Caco-2 (cell line): ENCODE measurements at regions not wholly inside any gene's neighbourhood (a gene's known extent, or its start where the extent isn't known, plus 50 kb on each side); places are given as distances from the start of the nearest gene placed in this dataset.

Experiments
- BruUV-seq: library from RNA; stranded (reverse); fragments of 400-500 nt; replicated peaks from 2 replicates; lab custom pipeline; 2021; lab: Mats Ljungman, UMichigan
- CTCF ChIA-PET: fragments of 300-600 bp; sonication (Branson Sonifier 250); formaldehyde crosslinking; loops from one replicate; lab custom pipeline; 2022; ENCODE audit warnings: antibody characterized with exemption; lab: Charles Lee
- POLR2A ChIA-PET: fragments of 300-600 bp; sonication (Branson Sonifier 250); formaldehyde crosslinking; loops from one replicate; lab custom pipeline; 2022; ENCODE audit warnings: antibody characterized with exemption; lab: Charles Lee
- DNase-seq, 2 experiments: peaks; one replicate each; pipeline versions ENCODE4 v3.0.0 to v3.0.0-alpha.2; 2020 to 2022
- H3K27me3 ChIP-seq: replicated peaks from 2 replicates; pipeline ENCODE4 v1.6.0; 2011; ENCODE audit warnings: low read length; ENCODE audit not compliant: control insufficient read depth, insufficient read depth
- H3K36me3 ChIP-seq: 2 replicates; pipeline ENCODE4 v1.5.1; 2011; ENCODE audit warnings: low read length; ENCODE audit not compliant: control insufficient read depth, insufficient read depth
- H3K4me1 ChIP-seq: fragments of 250-450 bp; sonication (Bioruptor Pico); 2 replicates; pipeline ENCODE4 v1.5.1; 2020; ENCODE audit warnings: mild to moderate bottlenecking
- H3K4me3 ChIP-seq: 2 replicates; pipeline ENCODE4 v1.5.1; 2011; ENCODE audit warnings: low read depth, mild to moderate bottlenecking, control low read depth, low read length
- H3K9me3 ChIP-seq: fragments of 250-450 bp; sonication (Bioruptor Pico); 2 replicates; pipeline ENCODE4 v1.5.1; 2020; ENCODE audit warnings: mild to moderate bottlenecking, moderate library complexity
- H3K27ac Mint-ChIP-seq: one replicate; pipeline ENCODE4 v1.8.0; 2022; ENCODE audit warnings: mixed read lengths; ENCODE audit not compliant: unreplicated experiment
- H3K27me3 Mint-ChIP-seq: one replicate; pipeline ENCODE4 v1.8.0; 2022; ENCODE audit warnings: mixed read lengths; ENCODE audit not compliant: insufficient read depth, unreplicated experiment
- H3K36me3 Mint-ChIP-seq: one replicate; pipeline ENCODE4 v1.8.0; 2022; ENCODE audit warnings: mild to moderate bottlenecking, mixed read lengths; ENCODE audit not compliant: insufficient read depth, unreplicated experiment
- H3K4me1 Mint-ChIP-seq: one replicate; pipeline ENCODE4 v1.8.0; 2022; ENCODE audit warnings: low read depth, mixed read lengths; ENCODE audit not compliant: unreplicated experiment
- H3K4me3 Mint-ChIP-seq: one replicate; pipeline ENCODE4 v1.8.0; 2022; ENCODE audit warnings: mild to moderate bottlenecking, moderate library complexity, mixed read lengths; ENCODE audit not compliant: unreplicated experiment
- H3K9me3 Mint-ChIP-seq: one replicate; pipeline ENCODE4 v1.8.0; 2022; ENCODE audit warnings: mixed read lengths; ENCODE audit not compliant: unreplicated experiment
- intact Hi-C: fragments of 100-400 bp; cut with micrococcal nuclease; formaldehyde crosslinking; loops from one replicate; pipeline ENCODE4 v1.10.0; 2022; ENCODE audit not compliant: unreplicated experiment
- TF ChIP-seq, protein P1 (sequence below), 2 experiments: fragments of 200-600 bp in 1 of 2; IDR thresholded peaks; 1 replicate in 1 of 2; 2 replicates in 1 of 2; pipeline versions ENCODE4 v1.5.1 to v1.8.0; 2011 to 2022; ENCODE audit warnings: antibody characterized with exemption in 1 of 2, control low read depth in 1 of 2, inconsistent platforms in 1 of 2, low read depth in 1 of 2, low read length in 1 of 2, mild to moderate bottlenecking in 1 of 2, moderate library complexity in 1 of 2; ENCODE audit not compliant: insufficient read depth in 1 of 2, severe bottlenecking in 1 of 2, unreplicated experiment in 1 of 2

- no peaks in the 10 kb centered on the region for H3K36me3 ChIP-seq
- H3K9me3 ChIP-seq, result no peaks in the 10 kb centered on the region
- no peaks in the 10 kb centered on the region for H3K4me1 ChIP-seq
- H3K4me3 ChIP-seq, result no peak overlapping the region
- ChIA-PET POLR2A (no interaction called here), CTCF (no interaction called here)
- no peaks in the 10 kb centered on the region for H3K27me3 Mint-ChIP-seq
- H3K36me3 Mint-ChIP-seq, result no peaks in the 10 kb centered on the region
- H3K4me1 Mint-ChIP-seq, result no peaks in the 10 kb centered on the region
- no peaks in the 10 kb centered on the region for H3K27me3 ChIP-seq
- no peak for DNase-seq
- no peaks in the 10 kb centered on the region for H3K9me3 Mint-ChIP-seq
- BruUV-seq, result no TSS peak
- H3K4me3 Mint-ChIP-seq, result no peak overlapping the region
- TF ChIP-seq, protein P1, sequence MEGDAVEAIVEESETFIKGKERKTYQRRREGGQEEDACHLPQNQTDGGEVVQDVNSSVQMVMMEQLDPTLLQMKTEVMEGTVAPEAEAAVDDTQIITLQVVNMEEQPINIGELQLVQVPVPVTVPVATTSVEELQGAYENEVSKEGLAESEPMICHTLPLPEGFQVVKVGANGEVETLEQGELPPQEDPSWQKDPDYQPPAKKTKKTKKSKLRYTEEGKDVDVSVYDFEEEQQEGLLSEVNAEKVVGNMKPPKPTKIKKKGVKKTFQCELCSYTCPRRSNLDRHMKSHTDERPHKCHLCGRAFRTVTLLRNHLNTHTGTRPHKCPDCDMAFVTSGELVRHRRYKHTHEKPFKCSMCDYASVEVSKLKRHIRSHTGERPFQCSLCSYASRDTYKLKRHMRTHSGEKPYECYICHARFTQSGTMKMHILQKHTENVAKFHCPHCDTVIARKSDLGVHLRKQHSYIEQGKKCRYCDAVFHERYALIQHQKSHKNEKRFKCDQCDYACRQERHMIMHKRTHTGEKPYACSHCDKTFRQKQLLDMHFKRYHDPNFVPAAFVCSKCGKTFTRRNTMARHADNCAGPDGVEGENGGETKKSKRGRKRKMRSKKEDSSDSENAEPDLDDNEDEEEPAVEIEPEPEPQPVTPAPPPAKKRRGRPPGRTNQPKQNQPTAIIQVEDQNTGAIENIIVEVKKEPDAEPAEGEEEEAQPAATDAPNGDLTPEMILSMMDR (IDR thresholded peaks at IDR 0.05; ENCODE audit: insufficient read depth in 1 of 2, low read depth in 1 of 2, low read length in 1 of 2, severe bottlenecking in 1 of 2, unreplicated experiment in 1 of 2), result no peak
- intact Hi-C loops, result no loop called here
- H3K27ac Mint-ChIP-seq, result no peak overlapping the region
Measured at GRCh38 chr15:62942428-62942827, 100.1 kb upstream of the TPM1 start.

- Mint-ChIP-seq H3K27me3 (no peaks in the 10 kb centered on the region), H3K36me3 (no peaks in the 10 kb centered on the region), H3K4me3 (no peak overlapping the region), H3K4me1 (no peaks in the 10 kb centered on the region), H3K27ac (no peak overlapping the region), H3K9me3 (no peaks in the 10 kb centered on the region)
- ChIA-PET CTCF (no interaction called here), POLR2A (no interaction called here)
- no peaks in the 10 kb centered on the region for H3K9me3 ChIP-seq
- intact Hi-C loops, result no loop called here
- no peaks in the 10 kb centered on the region for H3K4me1 ChIP-seq
- H3K4me3 ChIP-seq, result no peak overlapping the region
- TF ChIP-seq, protein P1 (IDR thresholded peaks at IDR 0.05; ENCODE audit: insufficient read depth in 1 of 2, low read depth in 1 of 2, low read length in 1 of 2, severe bottlenecking in 1 of 2, unreplicated experiment in 1 of 2), result no peak
- no TSS peak for BruUV-seq
- H3K36me3 ChIP-seq, result no peaks in the 10 kb centered on the region
- H3K27me3 ChIP-seq, result no peaks in the 10 kb centered on the region
- no peak for DNase-seq
Measured at GRCh38 chr15:62945063-62945462, 97.5 kb upstream of the TPM1 start.

DNA sequence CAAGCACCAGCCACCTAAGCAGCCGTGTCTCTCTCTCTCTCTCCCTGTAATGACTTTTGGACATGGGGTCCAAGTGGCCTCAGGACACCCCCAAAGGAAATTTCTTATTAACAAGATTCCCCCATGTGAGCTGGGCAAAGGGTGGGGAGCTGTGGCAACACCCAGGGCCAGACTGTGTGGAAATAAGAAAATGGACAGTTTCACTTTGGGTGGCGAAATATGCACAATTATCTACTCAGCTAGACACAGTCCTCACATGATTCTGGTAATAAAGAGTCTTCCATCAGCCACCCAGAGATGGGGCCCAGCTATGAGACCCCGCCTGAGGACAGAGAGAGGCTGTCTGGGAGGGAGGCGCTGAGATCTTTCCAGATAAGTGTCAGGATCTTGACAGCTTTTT lies 96.8 kb upstream of the TPM1 start:
- Histone ChIP-seq H3K4me3 (no peak overlapping the region), H3K9me3 (no peaks in the 10 kb centered on the region), H3K27me3 (no peaks in the 10 kb centered on the region), H3K36me3 (no peaks in the 10 kb centered on the region), H3K4me1 (no peaks in the 10 kb centered on the region)
- Mint-ChIP-seq H3K27me3 (no peaks in the 10 kb centered on the region), H3K27ac (no peak overlapping the region), H3K4me1 (no peaks in the 10 kb centered on the region), H3K36me3 (no peaks in the 10 kb centered on the region), H3K4me3 (no peak overlapping the region), H3K9me3 (no peaks in the 10 kb centered on the region)
- POLR2A ChIA-PET, result no interaction called here
- TF ChIP-seq, protein P1 (IDR thresholded peaks at IDR 0.05; ENCODE audit: insufficient read depth in 1 of 2, low read depth in 1 of 2, low read length in 1 of 2, severe bottlenecking in 1 of 2, unreplicated experiment in 1 of 2), result no peak
- intact Hi-C loops, result no loop called here
- DNase-seq, result no peak
- BruUV-seq, result no TSS peak
- CTCF ChIA-PET, result interaction anchor here (0.7 kb wide), 1 partner anchor 102 kb away, joined by 3 read pairs; no protein-coding TSS in a partner anchor
